K562 (cell line): ENCODE measurements at regions not wholly inside any gene's neighbourhood (a gene's known extent, or its start where the extent isn't known, plus 50 kb on each side); places are given as distances from the start of the nearest gene placed in this dataset.

Experiments used
- BRD4 ChIP-seq: fragments of 200-600 bp; sonication (generic); IDR thresholded peaks from 2 replicates; pipeline ENCODE4 v1.6.1; 2017; ENCODE audit warnings: inconsistent platforms
- CREB1 ChIP-seq, 2 experiments: sonication (generic) in 1 of 2; formaldehyde crosslinking in 1 of 2; IDR thresholded peaks; 2 replicates each; pipeline versions ENCODE4 v1.6.1 to v1.8.0; 2012 to 2022; ENCODE audit warnings: inconsistent platforms in 1 of 2, mild to moderate bottlenecking in 1 of 2, missing genetic modification reagents in 1 of 2, moderate library complexity in 1 of 2
- MAFK ChIP-seq: IDR thresholded peaks from 2 replicates; pipeline ENCODE4 v1.6.1; 2011; ENCODE audit warnings: low read length, improper control_type of control experiment
- MXI1 ChIP-seq: IDR thresholded peaks from 2 replicates; pipeline ENCODE4 v1.6.1; 2011; ENCODE audit warnings: low read depth, mild to moderate bottlenecking, improper control_type of control experiment, low read length
- POLR2AphosphoS2 ChIP-seq: IDR thresholded peaks from 2 replicates; pipeline ENCODE4 v1.6.1; 2012; ENCODE audit warnings: low read length, improper control_type of control experiment
- SMC3 ChIP-seq: conservative IDR thresholded peaks from 2 replicates; pipeline ENCODE4 v1.6.1; 2011; ENCODE audit warnings: low read depth, low read length, improper control_type of control experiment; ENCODE audit not compliant: insufficient read depth
- TAF1 ChIP-seq: IDR thresholded peaks from 2 replicates; pipeline ENCODE4 v1.6.1; 2011; ENCODE audit warnings: mild to moderate bottlenecking, low read length, moderate library complexity; ENCODE audit not compliant: insufficient read depth, control insufficient read depth, severe bottlenecking; ENCODE audit errors: extremely low read depth
- ZNF146 ChIP-seq: IDR thresholded peaks from one replicate; pipeline ENCODE4 v1.6.1; 2018; ENCODE audit warnings: missing compliant biosample characterization; ENCODE audit not compliant: unreplicated experiment
- TF ChIP-seq, protein P1 (sequence below), 3 experiments: IDR thresholded peaks in 2 of 3; conservative IDR thresholded peaks in 1 of 3; 2 replicates each; pipeline ENCODE4 v1.5.1; 2011 to 2012; ENCODE audit warnings: low read length in 3 of 3, mild to moderate bottlenecking in 3 of 3, control low read depth in 2 of 3, improper control_type of control experiment in 1 of 3, inconsistent platforms in 1 of 3, low read depth in 1 of 3, mixed read lengths in 1 of 3, moderate library complexity in 1 of 3; ENCODE audit not compliant: insufficient read depth in 2 of 3

DNA sequence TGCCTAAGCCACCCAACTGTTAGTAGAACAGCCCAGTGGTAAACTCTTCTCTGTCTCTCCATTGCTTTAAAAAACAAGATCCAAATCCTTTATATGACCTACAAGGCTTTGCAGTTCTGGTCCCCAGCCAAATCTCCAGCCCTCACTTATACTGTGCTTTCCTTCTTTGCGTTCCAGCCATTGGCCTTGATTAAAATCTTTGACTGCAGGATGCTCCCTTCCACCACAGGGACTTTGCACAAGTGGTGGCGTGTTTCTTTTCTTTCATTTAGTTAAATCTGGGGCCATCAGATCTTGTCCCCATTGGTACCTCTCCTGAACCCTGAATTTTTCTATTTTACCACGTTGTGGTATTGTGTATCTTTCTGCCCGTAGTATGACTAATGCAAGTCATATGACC lies 183.7 kb downstream of the VRK1 start:
- TF ChIP-seq CREB1 (IDR thresholded peaks at IDR 0.05) (no peak), CREB1 (CRISPR knock-in tag; IDR thresholded peaks at IDR 0.05) (no peak), TAF1 (no peak), SMC3 (no peak), BRD4 (no peak), MAFK (no peak), MXI1 (no peak), POLR2AphosphoS2 (no peak), ZNF146 (CRISPR knock-in tag) (no peak)
- TF ChIP-seq, protein P1, sequence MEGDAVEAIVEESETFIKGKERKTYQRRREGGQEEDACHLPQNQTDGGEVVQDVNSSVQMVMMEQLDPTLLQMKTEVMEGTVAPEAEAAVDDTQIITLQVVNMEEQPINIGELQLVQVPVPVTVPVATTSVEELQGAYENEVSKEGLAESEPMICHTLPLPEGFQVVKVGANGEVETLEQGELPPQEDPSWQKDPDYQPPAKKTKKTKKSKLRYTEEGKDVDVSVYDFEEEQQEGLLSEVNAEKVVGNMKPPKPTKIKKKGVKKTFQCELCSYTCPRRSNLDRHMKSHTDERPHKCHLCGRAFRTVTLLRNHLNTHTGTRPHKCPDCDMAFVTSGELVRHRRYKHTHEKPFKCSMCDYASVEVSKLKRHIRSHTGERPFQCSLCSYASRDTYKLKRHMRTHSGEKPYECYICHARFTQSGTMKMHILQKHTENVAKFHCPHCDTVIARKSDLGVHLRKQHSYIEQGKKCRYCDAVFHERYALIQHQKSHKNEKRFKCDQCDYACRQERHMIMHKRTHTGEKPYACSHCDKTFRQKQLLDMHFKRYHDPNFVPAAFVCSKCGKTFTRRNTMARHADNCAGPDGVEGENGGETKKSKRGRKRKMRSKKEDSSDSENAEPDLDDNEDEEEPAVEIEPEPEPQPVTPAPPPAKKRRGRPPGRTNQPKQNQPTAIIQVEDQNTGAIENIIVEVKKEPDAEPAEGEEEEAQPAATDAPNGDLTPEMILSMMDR (IDR thresholded peaks at IDR 0.05 in 2 of 3, conservative IDR thresholded peaks at IDR 0.05 in 1 of 3; ENCODE audit: insufficient read depth in 2 of 3, low read depth in 1 of 3, low read length in 3 of 3), result no peak
